ENCODE measurements at regions not wholly inside any gene's neighbourhood (a gene's known extent, or its start where the extent isn't known, plus 50 kb on each side); places are given as distances from the start of the nearest gene placed in this dataset.

- DNase-seq (ENCODE audit: low read depth), result no peak
Observed at GRCh38 chr10:47077941-47078340, 166.7 kb downstream of the PTPN20 start.

GRCh38 chr10:47078393-47079203 lies 167.4 kb downstream of the PTPN20 start:
- DNase-seq (ENCODE audit: low read depth), result no peak

- no peak for DNase-seq (ENCODE audit: low read depth)
Observed at GRCh38 chr10:47079204-47079580, 168.0 kb downstream of the PTPN20 start.

GRCh38 chr10:47081264-47081663 lies 170.0 kb downstream of the PTPN20 start:
- no peak for DNase-seq (ENCODE audit: low read depth)

GRCh38 chr10:47082055-47082784 lies 171.0 kb downstream of the PTPN20 start:
- no peak for DNase-seq (ENCODE audit: low read depth)

- no peak for DNase-seq (ENCODE audit: low read depth)
Observed at GRCh38 chr10:47087667-47088066, 176.4 kb downstream of the PTPN20 start.

GRCh38 chr10:47088656-47089354 lies 177.6 kb downstream of the PTPN20 start:
- DNase-seq (ENCODE audit: low read depth), result no peak

GRCh38 chr10:47090042-47090441 lies 178.8 kb downstream of the PTPN20 start:
- DNase-seq (ENCODE audit: low read depth), result no peak

- DNase-seq (ENCODE audit: low read depth), result no peak
Observed at GRCh38 chr10:47090903-47091302, 179.7 kb downstream of the PTPN20 start.

- no peak for DNase-seq (ENCODE audit: low read depth)
Observed at GRCh38 chr10:47091421-47091820, 180.2 kb downstream of the PTPN20 start.

- no peak for DNase-seq (ENCODE audit: low read depth)
Observed at GRCh38 chr10:47092376-47092775, 181.1 kb downstream of the PTPN20 start.

GRCh38 chr10:47092831-47093230 lies 181.6 kb downstream of the PTPN20 start:
- no peak for DNase-seq (ENCODE audit: low read depth)

GRCh38 chr10:47094126-47094525 lies 182.9 kb downstream of the PTPN20 start:
- no peak for DNase-seq (ENCODE audit: low read depth)

- DNase-seq (ENCODE audit: low read depth), result no peak
Observed at GRCh38 chr10:47094636-47095035, 183.4 kb downstream of the PTPN20 start.

GRCh38 chr10:47095211-47095610 lies 184.0 kb downstream of the PTPN20 start:
- no peak for DNase-seq (ENCODE audit: low read depth)

- no peak for DNase-seq (ENCODE audit: low read depth)
Observed at GRCh38 chr10:47095848-47096612, 184.8 kb downstream of the PTPN20 start.

GRCh38 chr10:47098238-47098637 lies 187.0 kb downstream of the PTPN20 start:
- DNase-seq (ENCODE audit: low read depth), result no peak

- DNase-seq (ENCODE audit: low read depth), result no peak
Observed at GRCh38 chr10:47098964-47099363, 187.7 kb downstream of the PTPN20 start.

- no peak for DNase-seq (ENCODE audit: low read depth)
Observed at GRCh38 chr10:47099474-47099873, 188.2 kb downstream of the PTPN20 start.

GRCh38 chr10:47101196-47101595 lies 190.0 kb downstream of the PTPN20 start:
- no peak for DNase-seq (ENCODE audit: low read depth)

- DNase-seq (ENCODE audit: low read depth), result no peak
Observed at GRCh38 chr10:47101807-47102206, 190.6 kb downstream of the PTPN20 start.

- no peak for DNase-seq (ENCODE audit: low read depth)
Observed at GRCh38 chr10:47104151-47104605, 192.9 kb downstream of the PTPN20 start.

Data from CMK (cell line).